IPS-20b (cell line): ENCODE measurements at regions not wholly inside any gene's neighbourhood (a gene's known extent, or its start where the extent isn't known, plus 50 kb on each side); places are given as distances from the start of the nearest gene placed in this dataset.
"Not testable (repeated sequence)": the region's sequence is repeated elsewhere in the genome, so short reads cannot be mapped to it uniquely, and the experiment has no call there.

Experiments
- H3K27ac ChIP-seq: one replicate; pipeline ENCODE4 v1.5.1; 2013; ENCODE audit warnings: low read length
- H3K27me3 ChIP-seq: 2 replicates; pipeline ENCODE4 v1.6.1; 2013; ENCODE audit warnings: mild to moderate bottlenecking, low read length, inconsistent platforms; ENCODE audit not compliant: insufficient read depth
- H3K36me3 ChIP-seq: 2 replicates; pipeline ENCODE4 v1.6.1; 2013; ENCODE audit warnings: low read depth, mild to moderate bottlenecking, inconsistent platforms, low read length, moderate library complexity; ENCODE audit not compliant: insufficient read depth
- H3K4me1 ChIP-seq: 2 replicates; pipeline ENCODE4 v1.6.1; 2013; ENCODE audit warnings: mild to moderate bottlenecking, control low read depth, inconsistent platforms, low read length, moderate library complexity; ENCODE audit not compliant: insufficient read depth
- H3K4me3 ChIP-seq: 2 replicates; pipeline ENCODE4 v1.5.1; 2013; ENCODE audit warnings: mild to moderate bottlenecking, low read length, inconsistent platforms
- H3K9ac ChIP-seq: 2 replicates; pipeline ENCODE4 v1.6.1; 2013; ENCODE audit warnings: low read depth, mild to moderate bottlenecking, inconsistent platforms, low read length, moderate library complexity
- H3K9me3 ChIP-seq: 2 replicates; pipeline ENCODE4 v1.6.1; 2013; ENCODE audit warnings: mild to moderate bottlenecking, low read depth, low read length, inconsistent platforms; ENCODE audit not compliant: insufficient read depth

GRCh38 chr2:95762023-95763021 is 170.5 kb downstream of the TRIM43 start:
- H3K4me1 ChIP-seq, H3K9ac ChIP-seq, H3K36me3 ChIP-seq, H3K27ac ChIP-seq, H3K4me3 ChIP-seq, H3K27me3 ChIP-seq, H3K9me3 ChIP-seq: not testable (repeated sequence)

- H3K4me1 ChIP-seq, H3K9me3 ChIP-seq, H3K9ac ChIP-seq, H3K27ac ChIP-seq, H3K27me3 ChIP-seq, H3K4me3 ChIP-seq, H3K36me3 ChIP-seq: not testable (repeated sequence)
Observed at GRCh38 chr2:95763074-95763473, 171.3 kb downstream of the TRIM43 start.

- H3K9ac ChIP-seq, H3K4me3 ChIP-seq, H3K27me3 ChIP-seq, H3K27ac ChIP-seq, H3K4me1 ChIP-seq, H3K36me3 ChIP-seq, H3K9me3 ChIP-seq: not testable (repeated sequence)
Observed at GRCh38 chr2:95764966-95765365, 173.2 kb downstream of the TRIM43 start.

GRCh38 chr2:95765925-95766910 is 174.4 kb downstream of the TRIM43 start:
- H3K9me3 ChIP-seq, H3K4me1 ChIP-seq, H3K4me3 ChIP-seq: not testable (repeated sequence)

GRCh38 chr2:95767531-95767930 is 175.7 kb downstream of the TRIM43 start:
- not testable (repeated sequence) for H3K36me3 ChIP-seq, H3K9me3 ChIP-seq, H3K27ac ChIP-seq, H3K9ac ChIP-seq, H3K27me3 ChIP-seq, H3K4me1 ChIP-seq, H3K4me3 ChIP-seq

More at GRCh38 chr2:95765925-95766910, 174.4 kb downstream of the TRIM43 start:
- not testable (repeated sequence) for H3K27me3 ChIP-seq, H3K27ac ChIP-seq, H3K9ac ChIP-seq, H3K36me3 ChIP-seq

- H3K4me3 ChIP-seq, H3K9me3 ChIP-seq, H3K4me1 ChIP-seq, H3K27me3 ChIP-seq, H3K9ac ChIP-seq, H3K36me3 ChIP-seq, H3K27ac ChIP-seq: not testable (repeated sequence)
Observed at GRCh38 chr2:95767950-95768349, 176.1 kb downstream of the TRIM43 start.

- H3K9ac ChIP-seq, H3K36me3 ChIP-seq, H3K27me3 ChIP-seq, H3K9me3 ChIP-seq, H3K4me1 ChIP-seq, H3K27ac ChIP-seq, H3K4me3 ChIP-seq: not testable (repeated sequence)
Observed at GRCh38 chr2:95769256-95769655, 177.5 kb downstream of the TRIM43 start.

GRCh38 chr2:95770726-95771125 is 178.9 kb downstream of the TRIM43 start:
- not testable (repeated sequence) for H3K9ac ChIP-seq, H3K9me3 ChIP-seq, H3K4me3 ChIP-seq, H3K4me1 ChIP-seq, H3K27me3 ChIP-seq, H3K27ac ChIP-seq, H3K36me3 ChIP-seq

- H3K27ac ChIP-seq, H3K4me1 ChIP-seq, H3K9me3 ChIP-seq, H3K27me3 ChIP-seq, H3K9ac ChIP-seq, H3K4me3 ChIP-seq, H3K36me3 ChIP-seq: not testable (repeated sequence)
Observed at GRCh38 chr2:95774322-95775192, 182.8 kb downstream of the TRIM43 start.

GRCh38 chr2:95775193-95775531 is 183.4 kb downstream of the TRIM43 start:
- H3K27ac ChIP-seq, result not testable (repeated sequence)

More at GRCh38 chr2:95775193-95775531, 183.4 kb downstream of the TRIM43 start:
- H3K9ac ChIP-seq, H3K27me3 ChIP-seq, H3K4me1 ChIP-seq, H3K4me3 ChIP-seq, H3K36me3 ChIP-seq, H3K9me3 ChIP-seq: not testable (repeated sequence)
